NCI-H1092 treated with DMSO at 0.1 percent for 48 hours (cell line): ENCODE measurements at regions not wholly inside any gene's neighbourhood (a gene's known extent, or its start where the extent isn't known, plus 50 kb on each side); places are given as distances from the start of the nearest gene placed in this dataset.
"Not testable (repeated sequence)": the region's sequence is repeated elsewhere in the genome, so short reads cannot be mapped to it uniquely, and the experiment has no call there.

Experiments used
- DNase-seq: peaks from one replicate; lab custom pipeline; 2025; lab: John Stamatoyannopoulos, UW

DNA sequence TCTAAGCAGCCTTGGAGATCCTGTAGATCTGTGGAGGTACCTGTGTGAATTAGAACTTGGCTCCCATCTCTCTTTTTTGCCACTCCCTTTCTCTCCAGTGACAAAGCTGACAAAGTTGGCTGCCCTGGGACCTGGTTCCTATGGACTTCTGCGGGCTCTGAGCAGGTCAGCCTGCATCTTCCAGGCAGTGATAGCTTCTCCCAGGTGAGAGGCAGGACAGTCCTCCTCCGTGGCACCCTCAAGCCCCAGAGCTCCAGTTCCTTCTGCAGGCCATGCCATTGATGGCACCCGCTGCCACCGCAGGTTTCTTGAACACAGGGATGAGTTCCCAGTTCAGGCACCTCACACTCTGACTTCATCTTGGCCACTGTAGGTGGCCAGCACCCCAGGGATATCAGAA, 73.5 kb upstream of the GRB10 start:
- no peak for DNase-seq

DNA sequence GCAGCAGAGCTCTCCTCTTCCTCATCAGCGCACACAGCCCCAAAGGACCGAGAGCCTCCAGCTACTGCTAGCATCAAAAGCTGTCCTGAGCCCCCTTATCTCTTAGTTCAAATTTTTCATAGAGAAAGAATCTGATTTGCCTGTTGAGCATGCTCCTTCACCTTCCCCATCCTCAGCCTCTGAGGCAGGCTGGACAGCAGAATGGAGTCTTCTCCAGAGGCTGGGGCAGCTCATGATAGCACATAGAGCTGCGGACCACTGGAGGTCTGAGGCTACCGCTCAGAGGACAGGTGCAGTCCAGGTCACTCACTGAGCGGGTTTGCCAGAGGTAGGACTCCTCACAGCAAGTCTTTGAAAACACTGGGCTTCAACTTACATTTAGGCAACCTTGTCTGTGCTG, 72.8 kb upstream of the GRB10 start:
- no peak for DNase-seq

DNA sequence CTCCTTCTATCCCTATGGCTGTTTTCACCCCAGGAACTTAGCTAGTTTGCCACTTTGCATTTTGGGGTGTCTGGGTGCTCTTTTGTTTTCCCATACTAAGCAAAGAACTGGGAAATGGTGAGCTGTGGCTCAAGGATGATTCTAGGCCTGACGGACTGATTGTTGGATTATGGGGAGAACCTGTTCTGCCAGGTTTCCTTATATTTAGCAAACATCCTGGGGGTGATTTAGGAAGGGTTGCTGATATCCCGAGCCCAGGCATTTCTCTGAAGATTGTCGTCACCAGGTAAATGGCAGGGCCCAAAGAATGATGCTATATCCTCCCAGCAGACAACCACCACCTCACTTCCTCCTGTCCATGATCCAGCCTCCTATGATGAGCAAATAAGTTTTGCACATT, 72.1 kb upstream of the GRB10 start:
- DNase-seq: no peak

DNA sequence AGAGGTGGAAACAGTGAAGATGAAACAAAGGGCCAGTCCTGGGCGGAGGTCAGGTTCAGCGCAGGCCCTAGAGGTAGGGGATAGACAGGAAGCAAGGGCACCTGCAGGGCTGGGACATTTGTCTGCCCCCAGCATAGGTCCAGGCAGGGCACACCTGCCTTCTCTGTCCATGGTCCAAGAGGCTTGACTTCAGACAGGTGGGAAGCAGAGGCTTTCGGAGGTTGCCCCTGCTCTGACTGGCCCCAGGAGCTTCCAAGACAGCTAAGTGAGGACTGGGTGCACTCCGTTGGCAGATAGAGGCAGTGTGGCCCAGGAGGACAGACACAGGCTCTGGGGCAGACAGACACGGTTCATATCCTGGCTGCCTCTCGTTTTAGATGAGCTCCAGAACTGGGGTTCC, 71.6 kb upstream of the GRB10 start:
- no peak for DNase-seq

DNA sequence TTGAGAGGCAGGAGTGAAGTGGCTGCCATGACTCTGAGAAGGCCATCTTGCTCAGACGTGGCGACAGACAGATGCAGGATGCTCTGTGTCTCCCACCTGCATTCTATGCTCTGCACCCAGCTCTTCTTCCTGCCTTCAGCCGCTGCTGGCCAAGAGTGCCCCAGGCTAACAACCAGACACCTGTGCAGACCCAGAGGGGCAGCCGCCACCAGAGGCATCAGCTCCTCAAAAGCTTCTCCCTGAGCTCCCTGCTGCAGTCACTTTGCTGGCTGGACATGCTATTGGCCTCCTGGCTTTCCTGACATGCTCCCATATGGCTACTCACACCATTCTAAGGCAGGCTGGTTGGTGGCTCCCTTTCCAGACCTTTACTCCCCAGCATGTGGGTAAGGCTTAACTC, 70.6 kb upstream of the GRB10 start:
- DNase-seq: no peak

DNA sequence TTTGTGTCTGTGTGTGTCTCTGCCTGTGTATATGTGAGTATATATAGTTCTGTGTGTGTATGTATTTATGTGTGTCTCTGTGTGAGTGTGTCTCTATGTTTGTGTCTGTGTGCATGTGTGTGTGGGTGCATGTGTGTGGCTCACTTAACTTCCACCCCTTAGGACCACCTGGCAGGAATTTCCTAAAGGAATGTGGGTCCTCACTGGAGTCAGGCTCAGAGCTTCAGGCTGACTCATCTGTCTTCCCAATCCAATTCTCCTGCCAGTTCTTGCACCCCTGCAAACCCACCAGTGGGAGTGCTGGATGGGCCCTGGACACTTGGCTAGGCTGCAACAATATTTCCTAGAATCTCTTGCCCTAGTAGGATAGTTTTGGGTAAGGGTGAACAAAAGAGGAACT, 70.2 kb upstream of the GRB10 start:
- no peak for DNase-seq

DNA sequence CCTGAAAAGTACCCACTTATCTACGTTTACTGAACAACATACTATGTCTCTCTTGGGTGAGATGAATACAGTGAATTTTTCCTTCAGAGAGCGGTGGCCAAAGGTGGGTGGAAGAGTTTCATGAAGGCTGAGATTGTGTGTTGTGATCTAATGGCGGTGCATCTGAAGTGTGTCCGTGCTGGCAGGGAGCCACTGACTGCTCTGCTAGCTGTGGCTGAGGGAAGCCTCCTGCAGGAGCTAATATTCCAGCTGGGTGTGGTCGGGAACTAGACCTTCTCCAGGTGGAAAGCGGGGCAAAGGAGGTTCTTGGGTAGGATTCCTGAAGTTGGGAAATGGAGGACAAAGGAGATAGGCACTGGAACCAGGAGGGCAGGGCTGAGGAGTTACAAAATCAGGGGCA, 69.2 kb upstream of the GRB10 start:
- no peak for DNase-seq

DNA sequence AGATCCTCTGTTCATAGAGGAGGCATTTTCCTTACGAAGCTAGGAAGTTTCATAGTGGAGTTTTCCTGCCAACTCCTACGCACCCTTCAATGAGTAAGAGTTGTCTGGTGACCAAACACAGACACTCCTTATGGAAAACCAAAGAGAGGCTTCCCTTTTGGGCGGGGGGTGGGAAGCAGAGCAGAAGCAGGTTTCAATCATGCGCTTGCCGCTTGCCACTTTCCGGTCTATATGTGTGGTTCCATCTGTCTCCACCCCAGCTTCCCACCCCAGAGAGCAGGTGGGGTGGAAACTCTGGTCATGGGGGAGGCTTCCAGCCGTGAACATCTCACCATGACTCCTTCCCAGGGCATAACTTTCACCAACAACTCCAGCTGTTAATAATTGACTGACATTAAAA, 68.8 kb upstream of the GRB10 start:
- DNase-seq: no peak

DNA sequence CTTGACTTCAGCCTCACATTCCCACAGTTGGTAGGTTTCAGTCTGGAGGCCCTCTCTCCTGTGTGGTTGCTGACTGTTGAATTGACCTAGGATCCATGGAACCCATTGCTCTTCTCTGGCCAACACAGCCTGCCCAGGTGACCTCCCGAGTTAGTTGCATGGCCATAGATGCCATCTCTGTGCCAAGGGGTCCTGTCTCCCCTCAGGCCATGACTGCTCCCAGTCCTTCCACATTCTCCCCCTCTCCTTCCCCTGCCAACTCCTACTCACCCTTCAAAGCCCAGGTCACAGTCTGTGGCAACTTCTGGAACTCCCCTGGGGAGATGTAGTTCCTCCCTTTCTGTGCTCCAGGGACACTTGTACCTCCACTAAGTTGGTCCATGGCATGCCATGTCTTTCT, 67.3 kb upstream of the GRB10 start:
- no peak for DNase-seq

DNA sequence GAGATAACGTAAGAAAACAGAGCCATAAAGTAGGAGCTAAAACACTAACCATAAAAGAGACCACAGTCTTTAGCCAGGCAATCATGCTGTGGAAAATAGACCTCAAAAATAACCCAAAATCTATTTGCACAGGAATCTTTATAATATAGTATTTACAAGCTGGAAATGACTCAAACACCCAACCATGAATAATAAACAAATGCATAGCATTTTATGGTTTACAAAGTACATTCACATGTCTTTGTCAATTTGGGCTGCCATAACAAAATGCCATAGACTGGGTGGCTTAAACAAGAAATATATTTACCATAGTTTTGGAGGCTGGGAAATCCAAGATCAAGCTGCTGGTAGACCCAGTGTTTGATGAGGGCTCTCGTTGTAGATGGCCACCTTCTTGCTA, 65.5 kb upstream of the GRB10 start:
- DNase-seq: no peak

DNA sequence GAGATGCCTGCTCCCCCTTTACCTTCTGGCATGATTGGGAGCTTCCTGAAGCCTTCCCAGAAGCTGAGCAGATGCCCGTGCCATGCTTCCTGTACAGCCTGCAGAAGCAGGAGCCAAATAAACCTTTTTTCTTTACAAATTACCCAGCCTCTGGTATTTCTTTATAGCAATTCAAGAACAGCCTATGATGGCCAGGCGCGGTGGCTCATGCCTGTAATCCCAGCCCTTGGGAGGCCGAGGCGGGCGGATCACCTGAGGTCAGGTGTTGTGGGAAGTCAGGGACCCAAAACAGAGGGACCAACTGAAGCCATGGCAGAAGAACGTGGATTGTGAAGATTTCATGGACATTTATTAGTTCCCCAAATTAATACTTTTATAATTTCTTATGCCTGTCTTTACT, 62.2 kb upstream of the GRB10 start:
- not testable (repeated sequence) for DNase-seq

DNA sequence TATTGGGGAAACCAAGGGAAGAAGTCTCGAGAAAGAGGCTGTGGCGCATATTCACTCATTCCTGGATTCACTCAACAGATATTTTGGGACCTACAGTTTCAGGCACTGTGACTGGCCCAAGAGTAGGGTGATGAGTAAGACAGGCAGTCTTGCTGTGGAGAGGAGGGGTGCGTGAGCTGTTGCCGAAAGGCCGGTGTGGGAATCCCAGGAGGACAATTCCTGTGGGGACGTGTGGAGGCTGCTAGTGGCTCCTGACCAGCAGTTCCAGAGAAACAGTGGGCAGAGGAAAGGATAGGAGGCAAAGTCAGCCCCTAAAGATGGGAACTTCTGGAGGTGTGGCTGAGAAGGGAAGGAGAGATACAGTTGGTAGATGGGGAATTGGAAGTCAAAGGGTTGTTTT, 59.3 kb upstream of the GRB10 start:
- DNase-seq: no peak

DNA sequence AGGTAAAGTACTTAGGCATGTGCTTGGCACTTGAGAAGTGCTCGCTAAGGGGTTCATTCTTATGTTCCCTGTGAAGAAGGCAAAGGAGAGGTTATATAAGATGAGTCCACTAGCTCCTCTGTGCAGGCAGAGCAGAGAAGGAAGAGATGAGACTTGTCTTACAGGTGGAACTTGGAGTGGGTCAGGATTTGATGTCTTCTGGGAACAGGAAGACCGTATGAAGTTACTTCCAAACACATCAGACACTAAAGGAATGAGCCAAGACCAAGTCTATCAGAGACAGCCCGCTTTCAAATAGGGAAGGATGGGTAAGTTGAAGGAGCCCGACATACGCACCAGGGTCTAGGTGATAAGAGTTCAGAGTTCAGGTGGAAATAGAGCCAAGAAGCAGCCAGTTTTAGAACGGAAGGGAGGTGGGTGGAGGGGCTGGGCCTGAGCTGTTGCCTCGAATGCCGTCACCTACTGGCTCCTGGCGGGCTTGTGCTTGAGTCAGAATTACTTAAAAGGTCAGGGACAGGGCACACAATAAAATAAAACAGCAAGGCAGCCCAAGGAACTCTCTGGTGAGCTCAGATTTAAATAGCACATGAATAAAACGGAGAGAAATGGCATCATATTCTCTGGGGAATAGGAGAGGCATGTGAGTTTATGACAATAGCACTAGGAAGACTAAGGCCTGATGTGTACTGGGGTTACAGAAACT, 56.1 kb upstream of the GRB10 start:
- no peak for DNase-seq

DNA sequence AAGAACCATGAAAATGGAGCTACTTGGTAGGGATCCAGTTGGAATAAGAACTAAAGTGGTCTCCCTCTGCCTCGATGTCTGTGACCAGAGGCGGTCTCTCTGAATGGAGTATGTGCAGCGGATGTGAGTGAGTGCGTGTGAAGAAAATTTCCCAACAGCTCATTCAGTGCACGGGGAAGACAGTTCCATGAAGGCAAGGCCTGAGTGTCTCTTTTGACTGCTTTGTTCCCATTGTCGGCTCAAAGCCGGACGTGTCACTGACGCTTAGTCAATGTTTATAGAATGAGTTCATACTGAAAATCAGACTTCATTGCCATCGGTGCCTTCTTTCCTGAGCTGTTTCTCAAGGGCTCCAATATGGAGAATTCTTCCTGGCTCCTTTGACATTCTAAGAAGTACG, 55.3 kb upstream of the GRB10 start:
- no peak for DNase-seq

DNA sequence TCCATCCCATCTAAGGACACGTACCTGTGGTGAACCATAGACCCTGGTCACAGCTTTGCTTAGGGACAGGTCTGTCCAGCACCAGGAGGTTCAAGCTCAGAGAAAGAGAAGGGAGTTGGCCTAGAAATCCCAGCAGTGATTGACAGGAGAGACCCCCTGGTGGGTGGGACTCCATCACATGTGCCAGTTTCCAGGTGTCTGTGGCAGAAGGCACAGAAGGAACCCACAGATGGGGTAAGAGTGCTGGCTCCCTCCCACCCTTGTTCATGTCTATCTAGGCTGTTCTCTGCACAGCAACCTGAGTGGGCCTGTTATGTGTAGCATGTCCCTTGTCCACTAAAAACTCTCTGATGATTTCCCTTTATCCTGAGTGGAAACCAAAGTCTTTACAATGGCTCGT, 54.0 kb upstream of the GRB10 start:
- DNase-seq: no peak

DNA sequence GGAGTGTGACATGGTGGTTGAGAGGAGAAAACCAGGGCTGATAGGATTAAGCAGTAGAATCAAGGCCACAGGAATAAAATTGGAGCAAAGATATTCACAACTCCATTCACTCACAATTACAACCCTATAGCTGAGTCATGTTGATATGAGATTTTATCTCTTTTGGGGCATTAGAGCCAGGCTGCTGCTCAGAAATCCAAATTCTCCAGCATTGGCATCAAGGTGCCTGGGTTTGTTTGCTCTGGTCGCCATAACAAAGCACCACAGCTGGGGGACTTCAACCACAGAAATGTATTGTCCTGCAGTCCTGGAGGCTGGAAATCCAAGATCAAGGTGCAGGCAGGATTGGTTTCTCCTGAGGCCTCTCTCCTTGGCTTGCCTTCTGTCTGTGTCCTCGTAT, 52.5 kb upstream of the GRB10 start:
- DNase-seq: no peak

DNA sequence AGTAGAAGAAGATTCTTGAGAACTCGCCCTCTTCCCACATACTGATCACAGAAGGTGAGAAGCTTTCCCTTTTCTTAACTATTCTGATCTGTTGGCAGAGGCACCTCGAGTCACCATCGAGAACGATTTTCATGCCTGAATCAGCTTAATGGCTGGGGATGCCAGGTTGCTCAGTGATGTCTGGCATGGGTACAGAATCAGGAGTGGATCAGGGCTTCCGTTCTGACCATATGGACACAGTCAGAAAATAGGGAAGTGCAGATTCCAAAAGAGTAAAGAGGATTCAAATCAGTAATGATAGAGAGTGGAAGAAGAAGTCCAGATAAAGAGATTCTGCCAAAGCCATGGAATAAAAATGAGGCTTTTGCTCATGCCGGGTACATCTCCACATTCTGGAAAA, 52.0 kb upstream of the GRB10 start:
- no peak for DNase-seq

DNA sequence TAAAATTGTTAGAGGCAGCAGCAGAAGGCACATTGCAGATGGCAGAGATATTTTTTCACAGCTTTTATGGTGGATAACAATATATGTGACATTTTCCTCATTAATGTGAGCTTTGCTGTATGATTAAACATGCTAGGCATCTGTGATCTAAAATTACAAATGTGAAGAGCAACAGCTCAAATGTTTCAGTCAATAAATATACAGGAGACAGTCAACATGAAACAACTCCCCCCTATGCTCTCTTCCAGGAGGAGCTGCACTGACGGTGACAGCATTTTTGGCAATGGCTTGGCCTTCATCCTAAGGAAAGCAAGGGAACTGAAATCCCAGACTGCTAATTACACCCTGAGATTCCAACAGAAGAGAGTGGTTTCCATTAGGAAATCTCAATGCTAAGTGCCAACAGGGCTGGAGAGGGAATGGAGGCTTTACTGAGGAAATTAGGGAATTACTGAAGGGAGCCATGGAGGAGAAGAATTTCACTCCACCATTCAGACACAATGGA, 51.4 kb upstream of the GRB10 start:
- DNase-seq: no peak

DNA sequence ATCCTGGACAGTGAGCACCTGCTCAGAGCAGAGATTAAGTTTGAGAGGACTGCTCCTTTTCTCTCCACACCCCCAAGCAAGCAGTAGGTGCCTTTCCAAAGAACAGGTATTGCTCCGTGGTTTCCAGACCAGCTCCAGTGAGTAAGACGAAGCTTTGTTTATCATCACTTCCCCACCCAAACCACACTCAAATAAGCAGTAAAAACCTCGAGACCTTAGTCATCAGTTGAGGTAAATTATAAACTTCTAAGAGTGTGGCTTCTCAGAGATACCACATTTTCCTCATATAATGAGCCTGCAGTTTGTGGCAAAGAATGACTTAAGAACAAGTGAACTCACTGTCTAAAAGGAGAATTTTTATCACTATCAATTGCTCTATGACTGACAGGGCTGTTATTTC, 50.0 kb upstream of the GRB10 start:
- DNase-seq: no peak
